Psoas muscle (tissue), 7 donors: ENCODE measurements at regions not wholly inside any gene's neighbourhood (a gene's known extent, or its start where the extent isn't known, plus 50 kb on each side); places are given as distances from the start of the nearest gene placed in this dataset.

Source experiments
- ATAC-seq, 4 donors: fragments of 200-7000 bp; cut with Tn5 transposase; one replicate each; pipeline ENCODE4 v1.9.1; 2020; ENCODE audit warnings: moderate library complexity in 3 of 4, mild to moderate bottlenecking in 2 of 4
- DNase-seq, 2 donors: peaks; one replicate each; pipeline ENCODE4 v3.0.0-alpha.2; 2020
- H3K27ac ChIP-seq: fragments of 200-600 bp; one replicate; pipeline ENCODE4 v1.8.0; 2022
- H3K27me3 ChIP-seq, 3 donors: fragments of 200-600 bp in 1 of 3; one replicate each; pipeline versions ENCODE4 v1.6.1 to v1.8.0; 2013 to 2022; ENCODE audit warnings: low read length in 2 of 3, mild to moderate bottlenecking in 2 of 3, moderate library complexity in 1 of 3; ENCODE audit not compliant: insufficient read depth in 3 of 3
- H3K36me3 ChIP-seq, 2 donors: fragments of 200-600 bp in 1 of 2; one replicate each; pipeline versions ENCODE4 v1.6.1 to v1.8.0; 2013 to 2022; ENCODE audit warnings: low read depth in 1 of 2, mild to moderate bottlenecking in 1 of 2, moderate library complexity in 1 of 2; ENCODE audit not compliant: insufficient read depth in 1 of 2
- H3K4me1 ChIP-seq: fragments of 200-600 bp; one replicate; pipeline ENCODE4 v1.8.0; 2022
- H3K4me3 ChIP-seq: fragments of 200-600 bp; one replicate; pipeline ENCODE4 v1.8.0; 2022; ENCODE audit warnings: mild to moderate bottlenecking
- H3K9me3 ChIP-seq: fragments of 200-600 bp; one replicate; pipeline ENCODE4 v1.8.0; 2022
- WGBS, 3 donors: extraction: QIAGEN DNeasy Blood & Tissue Kit; methylation state at CpG; one replicate each; pipeline versions ENCODE4 v1.1.6 to v1.1.7; 2013; 5-methylcytosine and 5-hydroxymethylcytosine counted together
- intact Hi-C, 2 donors: fragments of 100-400 bp; cut with DNase I; formaldehyde crosslinking; loops; one replicate each; pipeline versions ENCODE4 v1.11.0 to v1.14.2; 2022
- TF ChIP-seq, protein P1 (sequence below): fragments of 200-600 bp; IDR thresholded peaks from one replicate; pipeline ENCODE4 v1.8.0; 2022; ENCODE audit warnings: antibody characterized with exemption
- donor health status: healthy with polysubstance abuse.
- donor health status: DM: no; HTN: no; CAD: no; lungs with moderate emphysema.
- donor health status: Bipolar disorder and iron deficiency.
- donor health status: healthy.
- donor health status: DM: yes; HTN: yes; CAD: no.
- donor health status: DM: no; HTN: no; CAD: no.
- donor health status: DM: yes; HTN: yes; CAD: no.

DNA sequence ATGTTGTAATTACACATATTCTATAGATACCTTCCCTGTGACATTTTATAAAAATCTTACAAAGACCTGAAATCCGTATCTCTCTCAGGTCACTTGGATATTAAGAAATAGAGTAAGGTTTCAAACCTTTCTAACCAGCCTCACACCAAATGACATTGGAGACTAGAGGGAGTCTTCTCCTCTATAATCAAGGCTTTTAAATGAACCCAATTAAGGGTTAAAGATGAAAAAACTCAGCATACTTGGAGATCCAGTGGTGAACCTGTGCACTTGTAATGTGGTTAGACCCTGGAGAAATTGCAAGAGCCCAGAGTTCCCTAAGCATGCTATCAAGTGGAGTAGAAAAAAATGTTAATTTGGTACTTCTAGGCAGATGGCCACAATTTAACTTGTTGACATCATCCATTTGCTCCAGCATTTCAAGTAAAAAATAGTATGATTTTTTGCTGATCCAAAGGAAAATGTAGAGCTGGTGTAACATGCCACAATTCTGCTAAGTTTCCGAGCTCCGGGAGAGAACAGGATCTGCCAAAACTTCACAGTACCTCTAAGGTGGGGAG lies 554.1 kb upstream of the MIR17HG start:
- ATAC-seq: no peak
- H3K4me3 ChIP-seq: no peak overlapping the region
- no peaks in the 10 kb centered on the region for H3K9me3 ChIP-seq
- no peaks in the 10 kb centered on the region for H3K4me1 ChIP-seq
- DNase-seq: no peak
- TF ChIP-seq, protein P1, sequence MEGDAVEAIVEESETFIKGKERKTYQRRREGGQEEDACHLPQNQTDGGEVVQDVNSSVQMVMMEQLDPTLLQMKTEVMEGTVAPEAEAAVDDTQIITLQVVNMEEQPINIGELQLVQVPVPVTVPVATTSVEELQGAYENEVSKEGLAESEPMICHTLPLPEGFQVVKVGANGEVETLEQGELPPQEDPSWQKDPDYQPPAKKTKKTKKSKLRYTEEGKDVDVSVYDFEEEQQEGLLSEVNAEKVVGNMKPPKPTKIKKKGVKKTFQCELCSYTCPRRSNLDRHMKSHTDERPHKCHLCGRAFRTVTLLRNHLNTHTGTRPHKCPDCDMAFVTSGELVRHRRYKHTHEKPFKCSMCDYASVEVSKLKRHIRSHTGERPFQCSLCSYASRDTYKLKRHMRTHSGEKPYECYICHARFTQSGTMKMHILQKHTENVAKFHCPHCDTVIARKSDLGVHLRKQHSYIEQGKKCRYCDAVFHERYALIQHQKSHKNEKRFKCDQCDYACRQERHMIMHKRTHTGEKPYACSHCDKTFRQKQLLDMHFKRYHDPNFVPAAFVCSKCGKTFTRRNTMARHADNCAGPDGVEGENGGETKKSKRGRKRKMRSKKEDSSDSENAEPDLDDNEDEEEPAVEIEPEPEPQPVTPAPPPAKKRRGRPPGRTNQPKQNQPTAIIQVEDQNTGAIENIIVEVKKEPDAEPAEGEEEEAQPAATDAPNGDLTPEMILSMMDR: no peak
- H3K27me3 ChIP-seq: no peaks in the 10 kb centered on the region
- WGBS, 3 donors: 50 to 59% (median 52%) methylated on average over 3 of the region's 3 CpGs
- no peaks in the 10 kb centered on the region for H3K36me3 ChIP-seq
- intact Hi-C loops: no loop called here
- no peak overlapping the region for H3K27ac ChIP-seq

GRCh38 chr13:90796474-90796873 lies 551.0 kb upstream of the MIR17HG start:
- H3K4me3 ChIP-seq: no peak overlapping the region
- DNase-seq: no peak
- H3K27me3 ChIP-seq: no peaks in the 10 kb centered on the region
- 77 to 85% (median 79%) methylated on average over 4 of the region's 4 CpGs for WGBS, 3 donors
- no peak overlapping the region for H3K27ac ChIP-seq
- no peaks in the 10 kb centered on the region for H3K4me1 ChIP-seq
- intact Hi-C loops: no loop called here
- TF ChIP-seq, protein P1: no peak
- no peaks in the 10 kb centered on the region for H3K9me3 ChIP-seq
- no peaks in the 10 kb centered on the region for H3K36me3 ChIP-seq
- ATAC-seq: no peak

DNA sequence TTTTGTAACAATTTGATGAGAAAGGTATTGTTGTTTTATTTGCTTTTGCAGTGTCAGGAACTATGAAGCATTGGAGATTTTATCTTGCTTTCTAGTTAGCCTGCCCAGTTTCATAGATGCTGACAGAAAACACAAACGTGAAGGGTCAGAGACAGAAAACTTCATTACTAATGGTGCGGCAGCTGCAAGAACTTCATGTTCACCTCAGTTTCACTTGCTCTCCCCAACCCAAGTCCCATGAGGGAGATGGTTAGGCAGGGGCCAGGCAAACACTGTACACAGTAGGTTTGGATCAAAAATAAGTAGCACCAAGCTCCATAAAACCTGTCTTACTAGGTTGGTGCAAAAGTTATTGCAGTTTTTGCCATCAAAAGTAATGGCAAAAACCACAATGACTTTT lies 550.2 kb upstream of the MIR17HG start:
- Histone ChIP-seq H3K36me3 (no peaks in the 10 kb centered on the region), H3K4me1 (no peaks in the 10 kb centered on the region), H3K9me3 (no peaks in the 10 kb centered on the region), H3K27ac (no peak overlapping the region), H3K27me3 (no peaks in the 10 kb centered on the region), H3K4me3 (no peak overlapping the region)
- DNase-seq (no peak), ATAC-seq (no peak)
- intact Hi-C loops: no loop called here
- 78 to 81% (median 80%) methylated on average over 2 of the region's 2 CpGs for WGBS, 3 donors
- TF ChIP-seq, protein P1: no peak

GRCh38 chr13:90798381-90798780 lies 549.1 kb upstream of the MIR17HG start:
- intact Hi-C loops: no loop called here
- Histone ChIP-seq H3K4me3 (no peak overlapping the region), H3K36me3 (no peaks in the 10 kb centered on the region), H3K4me1 (no peaks in the 10 kb centered on the region), H3K9me3 (no peaks in the 10 kb centered on the region), H3K27me3 (no peaks in the 10 kb centered on the region), H3K27ac (no peak overlapping the region)
- TF ChIP-seq, protein P1: no peak
- no peak for ATAC-seq
- DNase-seq: no peak
- WGBS, 3 donors: 77% methylated on average over 3 of the region's 3 CpGs

- Histone ChIP-seq H3K36me3 (no peaks in the 10 kb centered on the region), H3K4me1 (no peaks in the 10 kb centered on the region), H3K9me3 (no peaks in the 10 kb centered on the region), H3K4me3 (no peak overlapping the region), H3K27ac (no peak overlapping the region), H3K27me3 (no peaks in the 10 kb centered on the region)
- intact Hi-C loops: no loop called here
- DNase-seq (peak; percentile 52 to 71), ATAC-seq (no peak)
- TF ChIP-seq, protein P1: no peak
- WGBS, 3 donors: 4 to 11% (median 6%) methylated on average over 3 of the region's 3 CpGs
These were observed 547.3 kb upstream of the MIR17HG start for GRCh38 chr13:90800082-90800746.
